ENCODE measurements at regions not wholly inside any gene's neighbourhood (a gene's known extent, or its start where the extent isn't known, plus 50 kb on each side); places are given as distances from the start of the nearest gene placed in this dataset.

DNA sequence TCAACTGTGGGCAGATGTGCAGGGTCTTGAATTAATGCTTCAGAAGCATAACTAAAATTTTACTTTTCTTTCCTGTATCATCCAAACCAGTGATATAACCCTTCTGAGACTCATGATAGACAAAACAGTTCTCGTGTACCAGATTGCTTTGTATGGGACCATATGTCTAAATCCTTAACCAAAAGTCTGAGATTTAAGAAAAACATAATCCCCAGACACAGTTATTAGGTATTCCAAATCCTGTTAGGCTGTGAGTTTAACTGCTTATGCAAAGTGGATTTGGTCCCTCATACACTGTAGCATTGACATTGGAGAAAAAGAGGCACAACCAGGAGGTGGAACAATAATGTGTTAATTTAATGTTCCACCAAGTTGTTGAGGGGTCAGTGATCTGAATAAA is 235.0 kb downstream of the PMAIP1 start:
- no peak for DNase-seq (ENCODE audit: low spot score)

- DNase-seq (ENCODE audit: low spot score), result no peak
Observed at GRCh38 chr18:60130284-60130683, 230.5 kb downstream of the PMAIP1 start.

GRCh38 chr18:60123031-60123430 is 223.2 kb downstream of the PMAIP1 start:
- no peak for DNase-seq (ENCODE audit: low spot score)

DNA sequence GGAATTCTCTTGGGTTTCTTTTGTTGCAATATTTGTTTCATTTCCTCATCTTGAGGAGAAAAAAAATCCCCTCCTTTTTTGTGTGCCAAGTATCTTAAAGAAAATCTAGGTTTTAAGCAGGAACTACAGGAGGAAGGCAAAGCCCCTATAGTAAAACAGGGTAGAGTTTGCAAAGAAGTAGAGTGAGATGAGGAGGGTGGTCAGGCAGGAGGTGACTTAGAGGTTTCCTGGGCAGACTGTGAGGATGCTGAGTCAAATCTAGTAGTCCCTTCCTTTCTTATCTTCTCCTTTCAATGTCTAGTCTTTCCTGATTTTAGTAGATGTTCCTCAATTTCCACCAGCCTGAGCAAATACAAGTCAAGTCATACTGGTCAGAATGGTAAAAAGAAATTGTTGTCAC is 222.5 kb downstream of the PMAIP1 start:
- DNase-seq (ENCODE audit: low spot score), result no peak

DNA sequence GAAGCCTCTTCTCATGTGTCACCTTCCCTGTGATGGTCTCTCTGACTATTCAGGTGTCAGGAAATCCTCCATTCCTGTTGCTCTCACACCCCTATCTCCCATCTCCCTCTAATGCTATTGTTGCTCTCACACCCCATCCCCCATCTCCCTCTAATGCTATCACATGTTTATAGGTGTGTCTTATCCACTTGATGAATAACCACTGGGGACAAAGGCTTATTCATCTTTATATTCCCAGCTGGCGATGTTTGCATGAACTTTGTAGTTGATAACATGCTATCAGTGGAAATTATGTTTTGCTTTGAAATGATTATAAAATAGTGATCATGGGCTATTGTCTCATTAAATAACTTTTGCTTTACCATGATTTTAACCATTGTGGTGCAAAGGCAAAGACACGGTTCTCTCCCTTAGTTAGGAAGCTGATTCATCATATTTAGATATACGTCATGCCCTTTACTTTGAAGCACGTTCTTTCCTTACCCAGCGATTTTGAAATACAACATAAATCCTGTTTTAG is 220.5 kb downstream of the PMAIP1 start:
- no peak for DNase-seq (ENCODE audit: low spot score)

- DNase-seq (ENCODE audit: low spot score), result no peak
Observed at GRCh38 chr18:60117321-60117720, 217.5 kb downstream of the PMAIP1 start.

GRCh38 chr18:60113396-60113795 is 213.6 kb downstream of the PMAIP1 start:
- no peak for DNase-seq (ENCODE audit: low spot score)

DNA sequence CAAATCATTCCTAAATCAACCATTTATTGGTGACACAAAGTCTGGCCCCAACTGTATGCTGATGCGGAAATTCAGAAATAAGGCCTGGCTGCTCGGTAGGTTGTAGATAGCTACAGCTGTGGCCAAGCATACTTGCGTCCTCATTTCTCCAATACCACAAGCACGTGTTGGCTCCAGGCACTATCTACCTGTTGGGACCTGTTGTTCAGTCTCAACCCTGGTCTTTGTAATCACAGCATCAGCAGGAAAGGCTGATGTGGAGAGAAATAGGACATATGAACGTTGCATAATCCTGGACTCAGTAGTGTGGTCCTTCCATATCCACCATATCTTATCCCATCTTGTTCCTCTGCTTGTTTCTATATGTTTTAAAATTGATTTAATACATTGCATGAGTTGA is 212.6 kb downstream of the PMAIP1 start:
- DNase-seq (ENCODE audit: low spot score), result no peak

GRCh38 chr18:60111525-60111924 is 211.7 kb downstream of the PMAIP1 start:
- no peak for DNase-seq (ENCODE audit: low spot score)

DNA sequence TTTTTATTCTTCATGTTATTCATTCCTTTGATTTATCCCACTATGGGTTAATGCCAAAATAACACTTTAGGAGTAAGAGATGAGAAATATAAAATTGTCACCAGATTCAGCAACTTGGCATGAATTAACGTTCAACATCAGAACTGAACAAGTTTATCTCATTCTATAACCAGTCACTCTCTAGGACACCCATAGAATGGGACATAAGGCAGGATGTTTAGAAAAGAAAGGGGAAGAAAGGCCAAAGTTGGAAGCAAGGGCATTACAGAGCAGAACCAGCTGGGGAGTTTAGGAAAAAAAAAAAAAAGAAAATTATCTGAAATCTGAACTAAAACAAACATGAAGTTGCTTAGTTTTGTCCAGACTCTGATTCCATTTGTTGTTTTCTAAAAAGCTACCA is 211.0 kb downstream of the PMAIP1 start:
- no peak for DNase-seq (ENCODE audit: low spot score)

GRCh38 chr18:60100778-60101177 is 201.0 kb downstream of the PMAIP1 start:
- DNase-seq (ENCODE audit: low spot score), result no peak

- DNase-seq (ENCODE audit: low spot score), result no peak
Observed at GRCh38 chr18:60099709-60100108, 199.9 kb downstream of the PMAIP1 start.

DNA sequence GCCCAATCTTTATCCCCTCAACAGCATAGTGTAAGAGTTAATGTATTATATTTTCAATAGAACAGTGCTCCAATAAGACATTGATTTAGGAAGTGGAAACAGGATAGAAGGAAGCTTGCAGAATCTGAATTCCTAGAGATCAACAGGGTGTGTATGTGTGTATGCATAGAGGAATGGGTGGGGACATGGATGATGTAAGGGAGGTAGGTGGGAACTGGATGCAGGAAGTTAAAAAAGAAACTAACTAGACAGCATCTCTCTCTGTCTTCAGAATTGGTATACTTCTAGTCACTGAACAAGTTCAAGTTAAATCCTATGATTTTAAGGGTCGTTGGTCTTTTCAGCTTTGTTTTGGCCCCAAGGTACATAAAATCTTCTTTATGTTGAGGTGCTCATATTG is 196.6 kb downstream of the PMAIP1 start:
- no peak for DNase-seq (ENCODE audit: low spot score)

DNA sequence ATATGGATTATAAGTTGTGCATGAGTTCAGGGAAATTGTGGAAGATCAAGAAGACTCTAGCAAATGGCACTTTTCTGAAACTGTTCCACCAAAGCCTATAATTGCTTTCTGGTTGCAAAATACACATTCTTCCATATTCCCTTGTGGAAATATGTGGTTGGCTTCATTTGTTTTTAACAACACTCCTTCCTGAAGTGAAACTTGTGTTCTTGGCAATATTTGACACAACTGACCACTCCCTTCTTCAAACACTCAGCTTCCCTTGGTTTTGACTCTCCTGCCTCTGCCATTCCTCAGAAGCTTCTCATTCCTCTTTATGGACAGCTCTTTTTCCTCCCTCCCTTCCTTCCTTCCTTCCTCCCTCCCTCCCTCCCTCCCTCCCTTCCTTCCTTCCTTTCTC is 192.3 kb downstream of the PMAIP1 start:
- DNase-seq (ENCODE audit: low spot score), result no peak

- DNase-seq (ENCODE audit: low spot score), result peak; percentile 51
Observed at GRCh38 chr18:60090170-60090569, 190.4 kb downstream of the PMAIP1 start.

GRCh38 chr18:60082790-60083189 is 183.0 kb downstream of the PMAIP1 start:
- no peak for DNase-seq (ENCODE audit: low spot score)

DNA sequence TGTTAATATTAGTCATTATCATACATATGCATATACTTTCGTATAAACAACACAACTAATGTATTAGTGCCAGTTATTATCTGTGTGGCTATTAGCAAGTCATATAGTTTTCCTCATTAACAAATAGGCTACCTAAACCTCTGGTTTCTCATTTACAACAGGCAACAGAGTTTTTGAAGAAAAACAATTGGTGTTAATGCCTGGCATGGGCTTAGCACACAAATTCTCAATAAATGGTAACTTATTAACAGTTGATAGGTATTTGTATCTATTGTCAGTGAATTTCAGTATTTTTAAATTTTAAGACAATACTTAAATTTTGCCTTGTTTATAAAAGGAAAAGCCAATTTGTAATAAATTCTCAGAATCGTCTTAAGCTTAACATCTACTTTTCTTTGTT is 182.5 kb downstream of the PMAIP1 start:
- no peak for DNase-seq (ENCODE audit: low spot score)

DNA sequence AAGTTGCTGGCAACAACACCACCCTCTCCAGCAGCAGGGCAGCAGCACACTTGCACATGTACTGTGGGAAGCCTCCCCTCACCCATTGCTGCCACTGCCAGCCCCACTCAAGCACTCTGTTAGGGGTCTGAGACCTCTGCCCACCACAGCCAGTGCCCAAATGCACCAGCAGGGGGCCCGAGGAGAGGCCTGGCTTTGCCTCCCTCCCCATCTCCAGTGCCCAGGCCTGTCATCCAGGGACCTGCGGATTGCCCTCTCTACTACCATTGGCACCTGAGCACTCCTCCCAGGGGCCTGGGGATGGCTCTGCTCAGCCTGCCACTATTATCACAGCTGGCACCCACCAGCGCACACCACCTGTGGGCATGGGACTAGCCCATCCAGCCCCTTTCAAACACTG is 175.7 kb downstream of the PMAIP1 start:
- no peak for DNase-seq (ENCODE audit: low spot score)

- DNase-seq (ENCODE audit: low spot score), result no peak
Observed at GRCh38 chr18:60070631-60071030, 170.8 kb downstream of the PMAIP1 start.

DNA sequence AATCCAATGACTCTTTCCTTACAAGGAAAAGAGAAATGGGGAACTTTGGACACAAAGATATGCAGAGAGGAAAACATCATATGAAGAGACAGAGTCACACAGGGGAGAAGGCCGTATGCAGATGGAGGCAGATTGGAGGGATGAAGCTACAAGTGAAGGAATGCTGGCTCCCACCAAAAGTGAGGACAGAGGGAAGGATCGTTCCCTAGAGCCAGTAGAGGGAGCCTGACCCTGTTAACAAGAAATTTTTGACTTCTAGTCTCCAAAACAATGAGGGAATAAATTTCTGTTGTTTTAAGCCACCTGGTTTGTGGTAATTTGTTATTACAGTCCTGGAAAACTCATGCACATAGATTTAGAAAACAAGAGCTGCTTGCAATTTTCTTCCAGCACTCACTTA is 169.3 kb downstream of the PMAIP1 start:
- no peak for DNase-seq (ENCODE audit: low spot score)

DNA sequence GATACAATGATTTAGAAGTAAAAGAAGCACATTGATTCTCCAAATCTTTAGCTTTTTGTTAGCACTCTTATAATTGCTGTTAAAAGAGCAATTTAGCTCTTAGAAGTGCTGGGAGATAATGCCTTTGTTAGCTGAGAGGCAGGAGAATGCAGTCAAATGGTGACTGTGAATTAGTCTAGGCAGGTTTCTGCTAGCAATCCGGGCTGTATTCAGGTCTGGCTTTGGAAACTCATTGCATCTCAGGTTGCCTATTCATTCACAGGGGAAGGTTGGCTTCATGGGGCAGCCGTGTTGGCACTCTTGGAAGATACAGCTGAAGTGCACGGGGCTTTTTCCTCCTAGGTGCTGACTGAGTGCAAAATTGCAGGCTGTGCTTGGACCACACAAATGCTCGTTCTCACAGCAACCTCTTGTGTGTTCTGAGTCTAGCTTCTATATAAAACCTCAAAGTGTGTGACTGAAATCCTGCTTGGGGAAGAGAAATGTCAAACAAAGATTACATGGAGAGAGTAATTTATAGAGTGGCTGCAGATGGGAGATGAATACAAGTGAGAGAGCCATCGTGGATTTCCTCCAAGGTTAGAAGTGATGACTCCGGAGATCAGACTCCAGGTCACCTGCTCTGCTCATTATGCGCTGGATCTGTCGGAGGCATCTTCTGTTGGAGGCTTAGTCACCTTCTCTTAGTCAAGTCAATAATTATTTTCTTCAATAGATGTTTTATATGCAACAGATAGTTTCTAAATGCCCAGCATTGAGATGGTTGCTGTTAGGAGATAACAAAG is 167.8 kb downstream of the PMAIP1 start:
- DNase-seq (ENCODE audit: low spot score), result peak; percentile 38

- no peak for DNase-seq (ENCODE audit: low spot score)
Observed at GRCh38 chr18:60066219-60066975, 166.6 kb downstream of the PMAIP1 start.

- no peak for DNase-seq (ENCODE audit: low spot score)
Observed at GRCh38 chr18:60064271-60064670, 164.5 kb downstream of the PMAIP1 start.
